ENCODE measurements at regions not wholly inside any gene's neighbourhood (a gene's known extent, or its start where the extent isn't known, plus 50 kb on each side); places are given as distances from the start of the nearest gene placed in this dataset.

GRCh38 chr4:152010710-152011079 is 249.9 kb upstream of the GATB start:
- H3K36me3 ChIP-seq: no peaks in the 10 kb centered on the region
- no peaks in the 10 kb centered on the region for H3K4me1 ChIP-seq (replicated peaks)
- WGBS: 19% methylated on average over 2 of the region's 2 CpGs
- H3K9me3 ChIP-seq: no peaks in the 10 kb centered on the region
- no peaks in the 10 kb centered on the region for H3K27me3 ChIP-seq (replicated peaks; ENCODE audit: insufficient read depth)
- intact Hi-C loops (cut with DNase I): no loop called here
- H3K4me3 ChIP-seq: no peak overlapping the region
- DNase-seq (ENCODE audit: low spot score): no peak
- TF ChIP-seq POLR2AphosphoS5 (IDR thresholded peaks at IDR 0.05): no peak
- TF ChIP-seq CTCF (IDR thresholded peaks at IDR 0.05): no peak
- no peak for TF ChIP-seq POLR2A (IDR thresholded peaks at IDR 0.05)
- no peak overlapping the region for H3K27ac ChIP-seq

DNA sequence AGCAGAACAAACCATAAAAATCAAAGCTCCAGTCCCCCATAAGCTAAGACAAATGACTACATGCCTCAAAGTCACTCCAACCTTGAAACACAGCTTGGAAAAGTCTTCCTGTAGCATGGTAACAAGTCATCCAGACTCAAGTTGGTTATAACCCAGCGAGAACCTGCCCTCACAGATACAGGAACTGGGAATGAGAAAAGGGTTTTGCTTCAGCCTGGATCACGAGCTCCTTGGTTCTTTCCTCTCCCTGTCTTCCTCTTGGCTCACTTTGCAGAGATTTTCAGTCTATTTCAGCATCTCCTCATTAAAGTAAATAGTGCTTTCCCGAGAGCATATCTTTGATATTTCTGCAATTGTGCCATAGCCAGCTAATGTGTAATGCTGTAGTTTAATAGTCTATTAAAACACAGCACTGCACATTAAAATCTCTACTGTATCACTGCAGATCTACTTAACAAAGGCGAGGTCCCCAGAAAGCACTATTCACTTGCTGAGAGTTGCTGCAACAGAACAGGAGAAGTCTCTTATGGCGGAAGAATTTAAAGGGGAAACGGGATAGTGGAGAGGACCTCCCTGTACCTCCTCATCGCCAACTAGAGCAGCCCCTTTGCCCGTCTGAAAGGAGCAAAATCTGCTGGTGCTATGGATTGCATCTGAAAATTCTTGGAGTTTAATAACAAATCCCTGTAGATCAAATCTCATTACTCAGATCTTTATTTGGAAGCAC is 249.3 kb upstream of the GATB start:
- DNase-seq (ENCODE audit: low spot score): no peak
- no peaks in the 10 kb centered on the region for H3K4me1 ChIP-seq (replicated peaks)
- H3K9me3 ChIP-seq: no peaks in the 10 kb centered on the region
- no peak overlapping the region for H3K4me3 ChIP-seq
- no peak for TF ChIP-seq CTCF (IDR thresholded peaks at IDR 0.05)
- no peak for TF ChIP-seq POLR2AphosphoS5 (IDR thresholded peaks at IDR 0.05)
- no peak for TF ChIP-seq POLR2A (IDR thresholded peaks at IDR 0.05)
- 6% methylated on average over 8 of the region's 8 CpGs for WGBS
- no peak overlapping the region for H3K27ac ChIP-seq
- H3K36me3 ChIP-seq: no peaks in the 10 kb centered on the region
- no peaks in the 10 kb centered on the region for H3K27me3 ChIP-seq (replicated peaks; ENCODE audit: insufficient read depth)
- intact Hi-C loops (cut with DNase I): no loop called here

DNA sequence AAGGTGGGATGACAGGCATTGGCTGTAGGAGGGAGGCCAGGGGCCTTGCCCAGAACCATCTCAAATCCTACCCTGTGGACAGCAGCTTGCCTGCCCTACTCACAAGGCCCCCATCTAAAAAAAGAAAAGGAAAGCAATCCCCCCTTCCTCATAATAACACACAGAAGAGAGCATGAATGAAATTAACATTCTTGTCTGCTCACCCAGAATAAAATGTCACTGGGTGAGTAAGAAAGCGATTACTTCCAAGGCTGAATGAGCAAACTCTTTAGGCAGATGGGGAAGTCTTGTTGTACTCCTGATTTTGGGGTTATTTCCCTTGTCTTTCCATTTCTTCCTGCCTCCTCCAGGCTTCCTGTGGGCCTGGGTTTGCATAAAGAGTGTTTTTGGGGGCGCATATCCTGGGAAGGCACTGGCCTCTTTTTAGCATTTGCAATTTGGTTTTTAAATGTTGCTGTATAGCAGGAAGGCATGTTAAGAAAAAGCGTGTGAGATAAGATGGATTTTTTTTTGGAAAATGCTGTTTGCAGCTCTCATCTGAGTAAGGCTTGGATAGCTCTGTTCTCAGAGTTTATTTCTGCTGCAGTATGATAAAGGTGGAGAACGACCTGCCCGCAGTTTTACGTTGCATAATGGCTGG is 248.3 kb upstream of the GATB start:
- Histone ChIP-seq H3K4me1 (replicated peaks) (no peaks in the 10 kb centered on the region), H3K4me3 (no peak overlapping the region), H3K36me3 (no peaks in the 10 kb centered on the region), H3K27ac (no peak overlapping the region), H3K9me3 (no peaks in the 10 kb centered on the region), H3K27me3 (replicated peaks; ENCODE audit: insufficient read depth) (no peaks in the 10 kb centered on the region)
- DNase-seq (ENCODE audit: low spot score): no peak
- intact Hi-C loops (cut with DNase I): no loop called here
- TF ChIP-seq CTCF (IDR thresholded peaks at IDR 0.05): no peak
- no peak for TF ChIP-seq POLR2AphosphoS5 (IDR thresholded peaks at IDR 0.05)
- no peak for TF ChIP-seq POLR2A (IDR thresholded peaks at IDR 0.05)
- WGBS: 77% methylated on average over 6 of the region's 6 CpGs

GRCh38 chr4:152007111-152007510 is 246.3 kb upstream of the GATB start:
- H3K4me3 ChIP-seq: no peak overlapping the region
- H3K27ac ChIP-seq: no peak overlapping the region
- TF ChIP-seq POLR2AphosphoS5 (IDR thresholded peaks at IDR 0.05) (no peak), POLR2A (IDR thresholded peaks at IDR 0.05) (no peak), CTCF (IDR thresholded peaks at IDR 0.05) (no peak)
- no peak for DNase-seq (ENCODE audit: low spot score)
- H3K36me3 ChIP-seq: no peaks in the 10 kb centered on the region
- intact Hi-C loops (cut with DNase I): no loop called here
- H3K27me3 ChIP-seq (replicated peaks; ENCODE audit: insufficient read depth): no peaks in the 10 kb centered on the region
- no peaks in the 10 kb centered on the region for H3K9me3 ChIP-seq
- no peaks in the 10 kb centered on the region for H3K4me1 ChIP-seq (replicated peaks)
- WGBS: 90% methylated on average over 3 of the region's 3 CpGs

GRCh38 chr4:152004801-152005200 is 244.0 kb upstream of the GATB start:
- intact Hi-C loops (cut with DNase I): no loop called here
- no peak overlapping the region for H3K4me3 ChIP-seq
- H3K4me1 ChIP-seq (replicated peaks): no peaks in the 10 kb centered on the region
- H3K27me3 ChIP-seq (replicated peaks; ENCODE audit: insufficient read depth): no peaks in the 10 kb centered on the region
- no peaks in the 10 kb centered on the region for H3K9me3 ChIP-seq
- TF ChIP-seq CTCF (IDR thresholded peaks at IDR 0.05) (no peak), POLR2AphosphoS5 (IDR thresholded peaks at IDR 0.05) (no peak)
- no peak overlapping the region for H3K27ac ChIP-seq
- 77% methylated on average over 7 of the region's 7 CpGs for WGBS
- no peak for DNase-seq (ENCODE audit: low spot score)
- H3K36me3 ChIP-seq: no peaks in the 10 kb centered on the region
